HG03175 (cell line): ENCODE measurements at regions not wholly inside any gene's neighbourhood (a gene's known extent, or its start where the extent isn't known, plus 50 kb on each side); places are given as distances from the start of the nearest gene placed in this dataset.

Experiments
- ATAC-seq: cut with Tn5 transposase; IDR thresholded peaks from one replicate; pipeline ENCODE4 v1.9.1; 2021; ENCODE audit warnings: mild to moderate bottlenecking, moderate library complexity; ENCODE audit not compliant: unreplicated experiment

- no peak for ATAC-seq
Observed at GRCh38 chr15:93223803-93224202, 134.8 kb upstream of the RGMA start.

- ATAC-seq = no peak
Observed at GRCh38 chr15:93221759-93222158, 132.7 kb upstream of the RGMA start.

GRCh38 chr15:93219859-93220420 lies 130.9 kb upstream of the RGMA start:
- ATAC-seq = no peak

GRCh38 chr15:93217343-93217742 lies 128.3 kb upstream of the RGMA start:
- ATAC-seq = no peak

DNA sequence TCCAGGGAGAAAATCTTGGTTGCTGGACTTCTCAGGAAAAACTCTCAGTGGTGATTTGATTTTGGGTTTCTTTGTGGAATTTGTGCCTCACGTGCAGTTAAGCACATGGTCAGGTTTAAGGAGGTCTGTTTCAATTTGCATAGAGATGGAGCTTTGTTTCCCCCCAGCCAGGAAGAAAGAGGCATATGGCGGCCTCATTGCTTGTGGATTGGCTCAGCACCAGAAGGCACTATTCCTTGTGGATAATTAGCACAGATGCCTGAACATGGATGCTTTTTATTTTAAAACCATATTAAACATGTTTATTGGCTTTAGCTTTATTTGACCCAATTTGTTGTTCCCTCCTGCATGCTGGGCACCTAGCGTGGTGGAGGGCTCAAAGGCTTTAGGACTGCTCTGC lies 125.1 kb upstream of the RGMA start:
- ATAC-seq = no peak

DNA sequence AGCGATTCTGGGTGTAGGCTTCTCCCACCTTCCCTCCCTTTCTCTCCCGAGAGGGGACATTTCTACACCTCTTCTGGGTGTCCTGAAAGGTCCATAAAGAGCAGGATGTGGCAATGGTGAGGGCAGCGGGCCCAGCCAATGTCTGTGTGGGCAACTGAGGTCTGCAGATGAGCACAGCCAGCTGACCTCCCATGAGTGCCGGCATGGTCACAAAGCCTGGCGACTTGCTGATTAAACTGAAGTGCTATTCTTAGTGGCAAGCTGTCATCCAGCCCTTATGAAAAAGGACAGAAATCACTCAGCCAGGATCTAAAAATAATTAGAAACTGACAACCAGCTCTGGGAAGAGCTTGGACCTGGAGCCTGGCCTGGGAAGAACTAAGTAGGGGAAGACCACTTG lies 124.3 kb upstream of the RGMA start:
- no peak for ATAC-seq

- ATAC-seq = no peak
Observed at GRCh38 chr15:93212578-93212977, 123.6 kb upstream of the RGMA start.

- ATAC-seq = no peak
Observed at GRCh38 chr15:93210995-93211394, 122.0 kb upstream of the RGMA start.

DNA sequence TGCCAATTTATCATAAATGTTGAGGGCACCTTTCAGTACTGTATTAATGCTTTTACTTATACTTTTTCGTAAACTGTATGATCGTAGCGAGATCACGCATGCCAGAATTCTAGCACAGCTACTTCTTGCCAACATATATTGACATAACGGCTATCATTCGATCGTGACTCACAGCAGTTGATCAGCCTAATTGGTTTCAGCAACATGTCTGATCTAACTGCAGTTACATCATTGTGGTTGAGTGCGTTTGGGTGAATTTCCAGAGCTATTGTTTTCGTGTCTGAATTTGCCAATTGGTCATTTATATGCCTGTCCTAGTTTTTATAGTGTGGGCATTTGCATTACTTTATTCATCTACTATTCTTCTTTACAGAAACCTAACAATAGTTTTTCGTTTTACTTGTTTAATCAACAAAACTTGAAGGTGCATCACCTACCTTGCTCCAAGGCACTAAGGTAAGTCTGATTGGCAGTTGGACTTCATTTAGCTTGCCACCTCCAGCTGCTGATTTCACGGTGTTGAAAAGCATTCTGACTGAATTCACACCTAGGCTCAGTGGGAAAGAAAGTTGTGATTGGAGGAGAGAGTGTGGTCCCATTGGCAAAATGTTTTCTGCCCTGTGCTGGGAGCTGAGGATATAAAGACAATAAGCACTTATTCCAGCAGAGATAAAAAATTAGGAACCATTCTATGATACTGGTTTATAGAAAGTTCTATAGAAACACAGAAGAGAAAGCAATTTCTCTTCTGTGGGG lies 120.9 kb upstream of the RGMA start:
- no peak for ATAC-seq

DNA sequence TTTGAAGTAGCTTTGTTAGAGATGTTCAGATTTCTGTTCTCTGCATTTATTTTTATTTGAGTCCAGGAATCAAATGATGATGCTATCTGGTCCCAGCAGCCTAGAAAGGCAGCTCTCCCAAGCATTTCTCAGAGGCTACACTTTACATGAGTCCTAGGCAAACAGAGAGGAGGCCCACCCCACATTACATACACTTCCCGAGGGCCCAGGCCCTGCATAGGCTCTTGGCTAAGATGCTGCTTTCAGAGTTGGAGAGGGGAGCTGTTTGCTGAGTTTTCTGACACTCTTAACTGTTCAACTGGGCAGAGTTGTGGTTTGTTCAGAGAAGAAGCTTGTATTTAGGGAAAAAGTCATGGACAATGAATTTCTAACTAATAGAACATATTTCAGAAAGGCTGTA lies 117.9 kb upstream of the RGMA start:
- ATAC-seq = no peak

- no peak for ATAC-seq
Observed at GRCh38 chr15:93205413-93205812, 116.4 kb upstream of the RGMA start.

DNA sequence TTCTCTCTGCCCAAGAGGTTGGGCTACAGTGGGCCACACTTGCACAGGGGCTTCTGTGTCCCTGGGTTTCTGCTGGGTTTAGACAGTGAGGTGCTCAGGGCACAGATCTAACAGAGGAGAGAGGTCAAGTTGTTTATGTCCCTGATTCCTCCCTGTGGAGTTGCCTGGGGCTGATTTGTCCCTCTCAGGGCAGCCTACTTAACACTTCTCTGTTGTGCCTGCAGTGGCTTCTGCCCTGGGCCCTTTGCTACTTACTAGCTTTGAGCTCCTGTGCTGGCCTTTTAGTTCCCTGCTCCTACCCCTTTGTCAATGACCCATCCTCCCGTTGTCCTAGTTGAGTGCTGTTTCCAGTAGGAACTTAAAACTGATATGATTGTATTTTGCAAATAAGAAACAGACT lies 114.0 kb upstream of the RGMA start:
- no peak for ATAC-seq

DNA sequence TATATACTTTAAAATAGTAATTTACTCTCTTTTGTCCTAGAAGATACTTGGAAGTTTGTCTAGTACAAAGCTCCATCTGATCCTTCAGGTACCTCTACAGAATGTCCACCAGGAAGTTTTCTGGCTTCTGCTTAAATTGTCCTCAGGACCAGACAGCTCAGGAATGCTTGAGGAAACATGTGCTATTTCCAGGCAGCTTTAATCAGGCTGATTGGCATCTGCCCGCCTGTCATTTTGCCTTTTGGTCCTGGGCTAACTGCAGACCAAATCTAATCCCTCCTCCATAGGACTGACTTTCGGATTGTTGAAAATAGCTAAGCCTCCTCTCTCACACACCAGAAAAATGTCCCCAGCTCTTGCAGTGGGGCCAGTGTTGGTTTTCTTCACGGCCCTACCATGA lies 113.4 kb upstream of the RGMA start:
- no peak for ATAC-seq

DNA sequence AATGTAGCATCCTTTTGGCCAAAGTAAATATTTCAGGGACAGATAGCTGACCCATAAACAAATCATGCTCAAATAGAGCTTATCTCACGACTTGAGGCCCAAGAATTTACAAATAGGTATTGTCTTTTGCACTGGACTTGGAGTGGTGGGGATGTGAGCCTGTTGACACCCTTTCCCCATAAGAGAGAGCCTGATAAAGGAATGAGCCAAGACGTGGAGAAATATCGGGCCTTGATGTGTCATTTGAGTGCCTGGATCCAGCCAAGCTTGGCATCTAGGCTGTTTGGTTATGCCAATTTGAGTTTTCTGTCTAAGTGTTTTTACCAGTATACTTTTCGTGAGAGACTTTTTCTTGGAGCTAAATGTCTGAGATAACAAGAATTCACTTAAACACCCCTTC lies 112.9 kb upstream of the RGMA start:
- ATAC-seq = no peak

GRCh38 chr15:93200837-93201226 lies 111.8 kb upstream of the RGMA start:
- ATAC-seq = no peak

- no peak for ATAC-seq
Observed at GRCh38 chr15:93200081-93200836, 111.2 kb upstream of the RGMA start.

GRCh38 chr15:93196135-93196670 lies 107.2 kb upstream of the RGMA start:
- ATAC-seq = no peak

DNA sequence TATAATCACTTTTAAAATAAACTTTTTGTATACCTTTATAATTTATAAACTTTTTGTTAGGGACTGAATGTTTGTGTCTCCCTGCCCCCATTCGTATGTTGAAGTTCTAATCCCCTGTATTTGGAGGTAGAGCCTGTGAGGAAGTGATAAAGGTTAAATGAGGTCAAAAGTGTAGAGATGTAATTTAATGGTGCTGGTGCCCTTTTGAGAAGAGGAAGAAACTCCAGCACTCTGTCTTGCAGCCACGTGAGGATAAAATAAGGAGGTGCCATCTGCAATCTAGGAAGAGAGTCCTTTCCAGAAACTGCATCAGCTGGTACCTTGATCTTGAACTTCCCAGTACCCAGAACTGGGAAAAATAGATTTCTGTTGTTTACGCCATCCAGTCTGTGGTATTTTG lies 106.1 kb upstream of the RGMA start:
- ATAC-seq = no peak

GRCh38 chr15:93190238-93190637 lies 101.2 kb upstream of the RGMA start:
- ATAC-seq = no peak

DNA sequence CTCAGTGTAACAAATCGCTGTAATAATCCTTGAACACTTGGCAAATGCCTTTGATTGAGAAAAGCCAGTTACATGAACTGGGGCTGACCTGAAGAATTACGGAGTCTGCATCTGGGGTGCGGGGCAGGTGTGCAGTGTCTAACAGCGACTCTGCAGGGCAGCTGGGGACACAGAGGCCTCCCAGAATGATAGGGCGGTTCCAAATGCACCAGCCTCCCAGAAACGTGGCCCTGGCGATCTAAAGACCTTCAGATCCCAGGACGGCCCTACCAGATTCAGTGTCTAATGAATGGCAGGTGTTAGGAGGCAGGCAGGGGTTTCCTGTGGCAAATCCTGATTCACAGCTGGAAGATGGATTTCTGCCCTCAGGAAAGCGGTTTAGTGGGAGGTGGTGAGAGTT lies 100.5 kb upstream of the RGMA start:
- ATAC-seq = no peak

DNA sequence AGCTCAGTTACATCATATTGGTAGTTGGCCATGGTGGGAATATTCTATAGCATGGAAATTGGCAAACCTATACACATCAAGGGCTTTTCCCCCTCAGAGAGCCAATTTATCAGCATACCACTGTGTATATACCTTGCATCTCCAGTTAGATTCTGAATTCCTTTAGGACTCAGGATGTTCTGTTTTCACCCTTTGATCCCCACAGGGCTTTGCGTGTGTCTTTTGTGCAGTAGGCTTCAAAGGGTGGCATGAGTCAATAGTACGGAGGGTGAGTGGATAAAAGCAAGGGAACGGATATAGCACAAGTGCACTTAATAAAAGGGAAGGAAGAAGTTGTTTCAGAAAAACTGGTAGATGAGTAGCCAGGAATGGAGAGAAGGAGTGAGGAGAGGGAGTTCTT lies 99.2 kb upstream of the RGMA start:
- no peak for ATAC-seq

DNA sequence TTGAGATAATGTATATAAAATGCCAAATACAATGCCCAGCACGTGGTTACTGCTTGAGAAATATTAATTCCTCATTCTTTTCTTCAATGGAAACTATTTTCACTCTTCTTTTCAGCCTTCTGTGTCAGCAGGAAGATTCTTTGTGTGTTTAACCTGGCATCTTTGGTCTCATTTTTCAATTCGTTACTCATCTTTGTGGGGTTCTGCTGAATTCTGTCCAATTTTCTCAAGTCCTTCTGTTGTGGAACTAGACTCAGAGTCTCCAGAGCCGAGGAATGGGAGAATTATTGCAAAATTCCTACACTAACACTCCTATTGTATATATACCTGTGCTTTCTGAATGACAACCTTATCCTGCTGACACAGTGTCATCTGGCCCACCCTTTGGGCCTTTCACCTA lies 96.8 kb upstream of the RGMA start:
- ATAC-seq = no peak
